OCI-LY1 (cell line): ENCODE measurements at regions not wholly inside any gene's neighbourhood (a gene's known extent, or its start where the extent isn't known, plus 50 kb on each side); places are given as distances from the start of the nearest gene placed in this dataset.

Experiments used
- EZH2 ChIP-seq: fragments of 200-600 bp; sonication (generic), shearing (Covaris generic); IDR thresholded peaks from 2 replicates; pipeline ENCODE4 v1.8.0; 2017; ENCODE audit warnings: borderline replicate concordance, mixed run types, mild to moderate bottlenecking, antibody characterized with exemption, low read length, moderate library complexity, mixed read lengths
- TF ChIP-seq, protein P1 (sequence below): fragments of 200-600 bp; sonication (generic), shearing (Covaris generic); IDR thresholded peaks from 2 replicates; pipeline ENCODE4 v1.5.1; 2017; ENCODE audit warnings: mild to moderate bottlenecking, antibody characterized with exemption, low read length, moderate library complexity, mixed read lengths

DNA sequence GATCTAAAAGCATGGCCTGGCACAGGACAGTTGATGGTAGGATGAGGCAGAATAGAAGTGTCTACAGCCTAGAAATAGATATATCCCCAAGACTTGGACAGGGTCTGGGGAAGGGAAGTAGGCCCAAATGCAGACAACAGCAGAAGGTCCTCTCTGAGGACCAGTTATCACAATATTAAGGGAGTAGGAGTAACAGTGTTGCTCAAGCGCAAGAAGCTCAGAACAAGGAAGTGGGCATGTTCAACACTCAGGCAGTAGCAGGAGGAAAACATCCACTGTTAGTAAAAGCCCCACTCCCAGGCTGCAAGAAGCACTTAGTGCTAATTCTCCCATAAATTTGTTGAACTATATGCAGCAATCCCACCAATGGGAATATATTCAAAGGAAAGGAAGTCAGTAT is 314.7 kb downstream of the METTL4 start:
- TF ChIP-seq, protein P1, sequence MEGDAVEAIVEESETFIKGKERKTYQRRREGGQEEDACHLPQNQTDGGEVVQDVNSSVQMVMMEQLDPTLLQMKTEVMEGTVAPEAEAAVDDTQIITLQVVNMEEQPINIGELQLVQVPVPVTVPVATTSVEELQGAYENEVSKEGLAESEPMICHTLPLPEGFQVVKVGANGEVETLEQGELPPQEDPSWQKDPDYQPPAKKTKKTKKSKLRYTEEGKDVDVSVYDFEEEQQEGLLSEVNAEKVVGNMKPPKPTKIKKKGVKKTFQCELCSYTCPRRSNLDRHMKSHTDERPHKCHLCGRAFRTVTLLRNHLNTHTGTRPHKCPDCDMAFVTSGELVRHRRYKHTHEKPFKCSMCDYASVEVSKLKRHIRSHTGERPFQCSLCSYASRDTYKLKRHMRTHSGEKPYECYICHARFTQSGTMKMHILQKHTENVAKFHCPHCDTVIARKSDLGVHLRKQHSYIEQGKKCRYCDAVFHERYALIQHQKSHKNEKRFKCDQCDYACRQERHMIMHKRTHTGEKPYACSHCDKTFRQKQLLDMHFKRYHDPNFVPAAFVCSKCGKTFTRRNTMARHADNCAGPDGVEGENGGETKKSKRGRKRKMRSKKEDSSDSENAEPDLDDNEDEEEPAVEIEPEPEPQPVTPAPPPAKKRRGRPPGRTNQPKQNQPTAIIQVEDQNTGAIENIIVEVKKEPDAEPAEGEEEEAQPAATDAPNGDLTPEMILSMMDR = no peak
- no peak for TF ChIP-seq EZH2
